Hepatocyte (in vitro differentiated cells): ENCODE measurements at regions not wholly inside any gene's neighbourhood (a gene's known extent, or its start where the extent isn't known, plus 50 kb on each side); places are given as distances from the start of the nearest gene placed in this dataset.

ENCODE experiments used
- DNase-seq: peaks from one replicate; pipeline ENCODE4 v3.0.0-alpha.2; 2016; ENCODE audit warnings: low spot score
- H2AFZ ChIP-seq: fragments of 200-600 bp; sonication (generic); 2 replicates; pipeline ENCODE4 v1.6.0; 2016; ENCODE audit warnings: antibody characterized with exemption, mild to moderate bottlenecking
- H3K27ac ChIP-seq: fragments of 200-600 bp; sonication (generic); 2 replicates; pipeline ENCODE4 v1.5.1; 2016; ENCODE audit warnings: mild to moderate bottlenecking
- H3K27me3 ChIP-seq: fragments of 200-600 bp; sonication (generic); 2 replicates; pipeline ENCODE4 v1.6.1; 2016
- H3K36me3 ChIP-seq: fragments of 200-600 bp; sonication (generic); replicated peaks from 2 replicates; pipeline ENCODE4 v1.5.1; 2016; ENCODE audit warnings: low read depth; ENCODE audit not compliant: insufficient read depth
- H3K4me1 ChIP-seq: fragments of 200-600 bp; sonication (generic); 2 replicates; pipeline ENCODE4 v1.5.1; 2016; ENCODE audit warnings: mild to moderate bottlenecking, moderate library complexity; ENCODE audit not compliant: insufficient read depth
- H3K4me2 ChIP-seq: fragments of 200-600 bp; sonication (generic); 2 replicates; pipeline ENCODE4 v1.6.0; 2016
- H3K4me3 ChIP-seq: fragments of 200-600 bp; sonication (generic); 2 replicates; pipeline ENCODE4 v1.5.1; 2016; ENCODE audit warnings: mild to moderate bottlenecking
- H3K79me2 ChIP-seq: fragments of 200-600 bp; sonication (generic); 2 replicates; pipeline ENCODE4 v1.6.0; 2017; ENCODE audit warnings: mild to moderate bottlenecking
- H3K9me2 ChIP-seq: fragments of 200-600 bp; sonication (generic); replicated peaks from 2 replicates; pipeline ENCODE4 v1.6.0; 2017; ENCODE audit warnings: mild to moderate bottlenecking; ENCODE audit not compliant: insufficient read depth
- H3K9me3 ChIP-seq: fragments of 200-600 bp; sonication (generic); 2 replicates; pipeline ENCODE4 v1.5.1; 2016; ENCODE audit warnings: low read depth, mild to moderate bottlenecking
- H4K20me1 ChIP-seq: fragments of 200-600 bp; sonication (generic); 2 replicates; pipeline ENCODE4 v1.6.0; 2016; ENCODE audit warnings: mild to moderate bottlenecking; ENCODE audit not compliant: insufficient read depth, poor library complexity, severe bottlenecking
- CTCF ChIP-seq: fragments of 200-600 bp; sonication (generic); IDR thresholded peaks from 2 replicates; pipeline ENCODE4 v1.5.1; 2016; ENCODE audit warnings: antibody characterized with exemption, mild to moderate bottlenecking; ENCODE audit not compliant: poor library complexity
- EZH2 ChIP-seq: fragments of 200-600 bp; sonication (generic); IDR thresholded peaks from 2 replicates; pipeline ENCODE4 v1.6.1; 2016; ENCODE audit warnings: antibody characterized with exemption, mild to moderate bottlenecking, borderline replicate concordance
- EZH2phosphoT487 ChIP-seq: fragments of 200-600 bp; sonication (generic); IDR thresholded peaks from one replicate; pipeline ENCODE4 v1.6.1; 2018; ENCODE audit warnings: antibody characterized with exemption, mild to moderate bottlenecking, low read depth, moderate library complexity; ENCODE audit not compliant: unreplicated experiment, severe bottlenecking
- WGBS: methylation state at CpG from one replicate; pipeline ENCODE4 v1.1.6; 2016; ENCODE audit warnings: low lambda C conversion rate; ENCODE audit errors: missing lambda C conversion rate; 5-methylcytosine and 5-hydroxymethylcytosine counted together

- Histone ChIP-seq H3K79me2 (no peaks in the 10 kb centered on the region), H4K20me1 (no peaks in the 10 kb centered on the region), H3K4me1 (no peaks in the 10 kb centered on the region), H3K36me3 (no peaks in the 10 kb centered on the region), H3K4me2 (no peak overlapping the region), H3K9me3 (no peaks in the 10 kb centered on the region), H2AFZ (no peak overlapping the region), H3K4me3 (no peak overlapping the region), H3K27ac (no peak overlapping the region), H3K9me2 (no peaks in the 10 kb centered on the region), H3K27me3 (peaks cover 4% of the 10 kb centered on the region)
- WGBS = over 99% methylated on average over 19 of the region's 35 CpGs
- DNase-seq = no peak
- TF ChIP-seq CTCF = no peak
- TF ChIP-seq EZH2 = no peak
- TF ChIP-seq EZH2phosphoT487 = no peak
Observed at GRCh38 chr2:502831-503230, 174.4 kb downstream of the TMEM18 start.

- peaks cover 4% of the 10 kb centered on the region for H3K27me3 ChIP-seq
- no peak for TF ChIP-seq CTCF
- TF ChIP-seq EZH2 = no peak
- no peak for TF ChIP-seq EZH2phosphoT487
- no peaks in the 10 kb centered on the region for H3K9me2 ChIP-seq
- no peak overlapping the region for H2AFZ ChIP-seq
- H4K20me1 ChIP-seq = no peaks in the 10 kb centered on the region
- H3K79me2 ChIP-seq = no peaks in the 10 kb centered on the region
- H3K9me3 ChIP-seq = no peaks in the 10 kb centered on the region
- WGBS = 96% methylated on average over 8 of the region's 8 CpGs
- H3K27ac ChIP-seq = no peak overlapping the region
- no peak for DNase-seq
- H3K4me1 ChIP-seq = no peaks in the 10 kb centered on the region
- H3K4me3 ChIP-seq = no peak overlapping the region
- H3K4me2 ChIP-seq = no peak overlapping the region
- H3K36me3 ChIP-seq = no peaks in the 10 kb centered on the region
Observed at GRCh38 chr2:501667-502066, 175.5 kb downstream of the TMEM18 start.

- H3K4me1 ChIP-seq = no peaks in the 10 kb centered on the region
- H3K4me3 ChIP-seq = no peak overlapping the region
- H3K9me2 ChIP-seq = no peaks in the 10 kb centered on the region
- H3K36me3 ChIP-seq = no peaks in the 10 kb centered on the region
- 40% methylated on average over 5 of the region's 5 CpGs for WGBS
- H3K4me2 ChIP-seq = no peak overlapping the region
- no peaks in the 10 kb centered on the region for H3K9me3 ChIP-seq
- TF ChIP-seq EZH2 (no peak), EZH2phosphoT487 (no peak), CTCF (no peak)
- no peak overlapping the region for H2AFZ ChIP-seq
- H3K79me2 ChIP-seq = no peaks in the 10 kb centered on the region
- DNase-seq = no peak
- no peaks in the 10 kb centered on the region for H4K20me1 ChIP-seq
- H3K27me3 ChIP-seq = peaks cover 4% of the 10 kb centered on the region
- no peak overlapping the region for H3K27ac ChIP-seq
Observed at GRCh38 chr2:501130-501529, 176.1 kb downstream of the TMEM18 start.

- no peaks in the 10 kb centered on the region for H3K9me3 ChIP-seq
- no peak for TF ChIP-seq CTCF
- TF ChIP-seq EZH2phosphoT487 = no peak
- no peak for TF ChIP-seq EZH2
- no peak overlapping the region for H3K4me2 ChIP-seq
- peaks cover 4% of the 10 kb centered on the region for H3K27me3 ChIP-seq
- 86% methylated on average over 8 of the region's 8 CpGs for WGBS
- no peak overlapping the region for H3K27ac ChIP-seq
- no peak for DNase-seq
- H2AFZ ChIP-seq = no peak overlapping the region
- H3K36me3 ChIP-seq = no peaks in the 10 kb centered on the region
- H3K4me1 ChIP-seq = no peaks in the 10 kb centered on the region
- no peak overlapping the region for H3K4me3 ChIP-seq
- no peaks in the 10 kb centered on the region for H4K20me1 ChIP-seq
- H3K9me2 ChIP-seq = no peaks in the 10 kb centered on the region
- no peaks in the 10 kb centered on the region for H3K79me2 ChIP-seq
Observed at GRCh38 chr2:499726-500125, 177.5 kb downstream of the TMEM18 start.
